ENCODE measurements at regions not wholly inside any gene's neighbourhood (a gene's known extent, or its start where the extent isn't known, plus 50 kb on each side); places are given as distances from the start of the nearest gene placed in this dataset.

DNA sequence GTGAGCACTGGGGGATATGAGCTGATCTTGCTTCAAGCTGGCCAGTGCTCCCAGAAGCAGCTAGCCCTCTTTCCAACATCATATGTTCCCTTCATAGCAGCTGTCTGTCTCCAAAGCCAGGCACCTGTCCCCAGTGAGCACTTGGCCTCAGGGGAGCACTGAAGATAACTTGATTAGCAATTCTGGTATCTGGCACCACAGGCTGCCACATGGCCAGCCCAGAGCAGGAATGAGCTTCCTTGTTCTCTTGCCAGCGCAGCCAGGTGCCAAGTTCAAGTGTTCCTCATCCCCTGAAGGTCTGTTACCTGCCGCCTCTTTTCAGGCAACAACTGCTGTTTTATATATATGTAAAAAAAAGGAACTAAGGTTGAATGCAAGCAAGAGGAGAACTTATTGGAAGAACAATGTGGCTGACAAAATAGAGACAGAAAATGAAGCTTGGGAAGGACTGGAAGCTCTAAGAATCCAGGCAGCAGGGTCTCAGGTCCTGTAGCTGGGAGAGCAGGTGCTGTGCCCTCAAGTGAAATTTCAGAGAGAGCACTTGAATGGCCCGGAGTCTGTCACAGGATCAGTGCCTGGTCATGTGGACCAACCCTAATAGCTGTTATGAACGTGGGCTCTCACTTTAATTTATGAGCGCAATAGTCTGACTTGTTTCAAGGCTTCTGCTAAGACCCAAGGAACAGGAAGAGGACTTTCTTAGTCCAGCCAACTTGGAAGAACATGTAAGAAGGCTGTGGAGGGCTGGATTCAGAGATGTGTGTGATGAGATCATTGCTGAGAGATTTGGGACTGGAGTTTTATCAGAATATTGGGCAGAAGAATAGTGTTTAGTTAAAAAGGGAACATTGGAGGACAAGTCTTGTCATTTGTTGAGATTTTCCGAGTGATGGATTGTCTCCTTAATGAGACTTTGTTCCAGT is 267.2 kb downstream of the GLRX3 start:
- DNase-seq (ENCODE audit: low spot score), result peak; percentile 13

DNA sequence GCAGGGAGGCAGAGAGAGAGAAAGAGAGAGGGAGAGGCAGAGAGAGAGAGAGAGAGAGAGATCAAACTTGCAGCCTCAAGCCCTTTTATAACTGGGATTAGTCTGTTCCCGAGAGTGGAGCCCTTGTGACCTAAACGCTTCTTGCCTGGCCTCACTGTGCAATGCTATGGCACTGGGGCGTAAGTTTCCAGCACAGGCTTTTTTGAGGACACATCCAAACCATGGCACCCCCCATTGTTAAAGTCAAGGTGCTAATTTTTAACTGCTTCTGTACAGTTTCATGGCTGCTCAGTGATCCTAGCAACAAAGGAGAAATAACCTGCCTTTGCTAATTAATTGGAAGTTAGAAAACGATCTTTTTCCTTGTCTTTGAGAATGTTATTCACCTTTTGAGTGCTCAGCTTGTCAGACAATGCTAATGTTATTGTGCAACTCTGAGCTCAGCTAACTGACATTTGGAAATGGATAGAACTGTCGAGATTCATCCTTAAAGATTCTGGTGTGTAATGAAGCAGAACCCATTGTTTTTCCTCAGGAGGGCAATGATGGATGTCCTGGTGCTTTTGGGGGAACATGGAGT is 268.4 kb downstream of the GLRX3 start:
- DNase-seq (ENCODE audit: low spot score), result no peak

GRCh38 chr10:130407052-130407451 is 270.9 kb downstream of the GLRX3 start:
- DNase-seq (ENCODE audit: low spot score), result no peak

GRCh38 chr10:130409331-130409730 is 273.1 kb downstream of the GLRX3 start:
- DNase-seq (ENCODE audit: low spot score), result no peak

DNA sequence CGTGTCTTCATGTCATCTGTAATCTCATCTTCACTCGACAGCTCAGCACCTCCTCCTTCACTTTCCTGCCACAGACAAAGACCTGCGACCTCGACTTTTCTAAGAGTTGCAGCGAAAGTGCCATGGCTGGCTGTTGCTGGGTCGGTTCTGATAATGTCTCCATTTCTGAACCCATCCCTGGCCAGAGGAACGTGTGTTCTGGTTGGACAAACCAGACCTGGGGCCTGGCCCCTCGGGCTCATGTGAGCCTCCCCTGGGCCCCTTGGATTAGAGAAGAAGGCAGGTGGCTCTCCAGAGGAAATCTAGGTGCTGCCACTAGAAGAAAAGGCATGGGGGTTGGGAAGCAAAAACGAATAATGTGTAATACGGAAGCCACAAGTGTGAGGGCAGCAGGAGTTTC is 273.7 kb downstream of the GLRX3 start:
- DNase-seq (ENCODE audit: low spot score), result no peak

DNA sequence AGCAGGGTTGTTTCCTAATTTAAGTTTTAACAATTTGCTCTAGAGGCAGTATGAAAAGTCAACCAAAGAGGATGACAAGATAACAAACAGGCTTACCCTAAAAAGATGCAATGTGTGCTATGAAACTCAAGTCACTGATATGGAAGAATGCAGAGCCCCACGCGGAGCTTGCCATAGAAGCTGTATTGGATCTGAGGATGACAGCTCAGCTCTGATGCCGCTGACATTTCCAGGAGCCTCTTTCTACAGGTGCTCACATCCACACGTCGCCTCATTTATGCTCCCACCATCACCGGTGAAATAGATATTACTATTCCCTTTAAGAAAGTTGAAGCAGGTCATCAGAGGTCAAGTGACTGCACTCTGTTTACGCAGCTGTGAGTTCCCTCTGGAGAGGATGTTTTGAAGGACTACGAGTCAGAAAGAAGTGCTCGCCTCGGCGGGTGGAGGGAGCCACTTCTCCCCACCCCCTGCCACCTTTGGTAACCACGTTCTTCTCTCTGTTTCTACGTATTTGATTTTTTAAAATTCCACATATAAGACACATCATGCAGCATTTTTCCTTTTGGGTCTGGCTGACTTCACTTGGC is 275.4 kb downstream of the GLRX3 start:
- DNase-seq (ENCODE audit: low spot score), result no peak

DNA sequence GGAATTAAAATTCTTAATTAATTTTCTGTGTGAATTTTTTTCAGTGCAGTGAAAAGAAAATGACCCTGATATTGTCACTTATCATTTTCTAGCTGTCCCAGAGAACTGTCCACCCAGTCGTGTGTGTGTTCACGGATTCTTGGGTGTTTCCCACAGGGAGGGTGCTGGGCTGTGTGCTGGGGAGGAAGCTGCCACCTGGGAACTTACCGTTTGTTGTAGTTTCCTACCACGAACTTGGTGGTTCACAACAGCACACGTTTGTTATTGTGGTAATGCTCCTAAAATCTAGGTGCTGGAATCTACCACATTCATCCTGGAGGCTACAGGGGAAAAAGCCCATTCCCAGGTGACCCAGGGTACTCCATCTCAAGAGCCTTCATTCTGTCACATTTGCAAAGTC is 276.1 kb downstream of the GLRX3 start:
- DNase-seq (ENCODE audit: low spot score), result no peak

DNA sequence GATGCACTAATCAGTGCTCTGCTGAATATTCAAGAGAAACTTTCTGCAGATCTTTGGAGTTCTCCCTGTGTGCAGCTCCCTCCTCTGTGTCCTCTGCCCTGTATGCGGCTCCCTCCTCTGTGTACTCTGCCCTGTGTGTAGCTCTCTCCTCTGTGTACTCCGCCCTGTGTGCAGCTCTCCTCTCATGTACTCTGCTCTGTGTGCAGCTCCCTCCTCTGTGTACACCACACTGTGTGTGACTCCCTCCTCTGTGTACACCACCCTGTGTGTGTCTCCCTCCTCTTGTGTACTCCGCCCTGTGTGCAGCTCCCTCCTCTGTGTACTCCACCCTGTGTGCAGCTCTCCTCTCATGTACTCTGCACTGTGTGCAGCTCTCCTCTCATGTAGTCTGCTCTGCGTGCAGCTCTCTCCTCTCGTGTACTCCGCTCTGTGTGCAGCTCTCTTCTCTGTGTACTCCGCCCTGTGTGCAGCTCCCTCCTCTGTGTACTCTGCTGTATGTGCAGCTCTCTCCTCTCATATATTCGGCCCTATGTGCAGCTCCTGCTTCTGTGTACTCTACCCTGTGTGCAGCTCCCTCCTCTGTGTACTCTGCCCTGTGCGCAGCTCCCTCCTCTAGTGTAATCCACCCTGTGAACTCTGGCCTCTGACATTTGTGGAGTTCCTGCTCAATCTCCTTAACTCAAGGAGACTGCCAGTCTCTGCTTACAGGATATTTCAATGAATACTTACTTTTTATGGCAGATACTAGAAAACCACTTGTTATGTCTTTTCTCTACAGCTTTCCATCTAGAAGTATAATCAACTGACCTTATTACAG is 280.4 kb downstream of the GLRX3 start:
- no peak for DNase-seq (ENCODE audit: low spot score)

DNA sequence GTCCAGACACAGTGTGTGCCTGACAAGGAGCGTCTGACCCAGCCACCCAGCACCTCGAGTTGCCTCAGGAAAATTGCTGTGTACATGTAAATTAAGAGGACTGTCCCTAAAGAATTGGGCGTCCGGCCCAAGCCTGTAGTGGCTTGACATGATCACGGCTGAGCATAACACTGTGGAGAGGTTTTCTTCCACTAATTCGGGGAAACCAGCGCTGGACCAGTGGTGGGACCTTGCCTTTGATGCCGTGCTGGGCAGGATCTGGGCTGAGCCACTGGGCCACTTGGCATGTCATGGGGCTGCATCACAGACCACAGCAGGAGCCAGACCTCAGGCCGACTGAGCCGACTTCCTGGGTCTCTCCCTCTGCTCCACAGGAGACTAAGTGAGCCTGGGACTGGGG is 282.5 kb downstream of the GLRX3 start:
- no peak for DNase-seq (ENCODE audit: low spot score)

GRCh38 chr10:130421909-130422308 is 285.7 kb downstream of the GLRX3 start:
- no peak for DNase-seq (ENCODE audit: low spot score)

DNA sequence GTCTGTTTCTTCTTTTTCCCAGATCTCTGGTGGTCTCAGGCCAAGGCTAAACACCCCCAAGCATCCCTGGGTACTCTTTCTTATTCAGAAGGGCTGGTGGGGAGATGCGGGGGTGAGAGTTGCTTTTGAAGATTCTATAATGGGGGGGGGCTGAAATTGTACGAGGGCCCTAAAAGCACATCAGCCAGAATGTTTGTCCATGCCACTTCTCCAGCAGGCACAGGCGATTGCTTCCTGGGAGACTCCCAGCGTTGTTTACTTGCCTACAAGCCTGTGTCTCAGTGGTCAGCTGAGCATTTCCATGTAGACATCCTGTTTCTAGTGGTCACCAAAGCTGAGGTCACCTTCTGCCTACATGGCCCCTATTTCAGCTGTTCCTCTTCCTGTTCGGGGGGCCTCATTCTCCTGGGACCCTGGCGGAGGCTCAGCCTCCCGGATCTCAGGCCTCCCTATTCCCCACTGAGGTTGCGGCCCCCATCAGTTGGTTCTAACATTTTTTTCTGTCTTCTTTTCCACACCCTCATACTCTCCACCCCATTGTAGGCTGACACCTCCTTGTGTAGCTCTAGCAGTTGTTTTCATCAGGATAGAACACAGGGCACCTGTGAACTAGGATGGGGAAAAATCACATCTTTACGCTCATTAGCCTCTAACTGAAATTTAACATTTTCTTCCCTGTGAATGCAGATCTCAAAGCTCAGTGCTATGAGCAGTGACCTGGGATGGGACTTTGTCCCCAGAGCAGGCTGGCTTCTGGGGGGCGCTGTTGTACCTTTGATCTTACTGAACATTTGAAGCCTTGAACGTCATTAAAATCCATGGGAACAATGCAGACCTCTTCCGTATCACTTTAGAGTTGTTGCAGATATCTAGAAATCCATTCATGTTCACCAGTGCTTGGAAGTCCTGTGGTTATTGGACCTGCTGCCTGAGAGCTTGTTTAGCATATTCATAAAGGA is 286.5 kb downstream of the GLRX3 start:
- DNase-seq (ENCODE audit: low spot score), result no peak

DNA sequence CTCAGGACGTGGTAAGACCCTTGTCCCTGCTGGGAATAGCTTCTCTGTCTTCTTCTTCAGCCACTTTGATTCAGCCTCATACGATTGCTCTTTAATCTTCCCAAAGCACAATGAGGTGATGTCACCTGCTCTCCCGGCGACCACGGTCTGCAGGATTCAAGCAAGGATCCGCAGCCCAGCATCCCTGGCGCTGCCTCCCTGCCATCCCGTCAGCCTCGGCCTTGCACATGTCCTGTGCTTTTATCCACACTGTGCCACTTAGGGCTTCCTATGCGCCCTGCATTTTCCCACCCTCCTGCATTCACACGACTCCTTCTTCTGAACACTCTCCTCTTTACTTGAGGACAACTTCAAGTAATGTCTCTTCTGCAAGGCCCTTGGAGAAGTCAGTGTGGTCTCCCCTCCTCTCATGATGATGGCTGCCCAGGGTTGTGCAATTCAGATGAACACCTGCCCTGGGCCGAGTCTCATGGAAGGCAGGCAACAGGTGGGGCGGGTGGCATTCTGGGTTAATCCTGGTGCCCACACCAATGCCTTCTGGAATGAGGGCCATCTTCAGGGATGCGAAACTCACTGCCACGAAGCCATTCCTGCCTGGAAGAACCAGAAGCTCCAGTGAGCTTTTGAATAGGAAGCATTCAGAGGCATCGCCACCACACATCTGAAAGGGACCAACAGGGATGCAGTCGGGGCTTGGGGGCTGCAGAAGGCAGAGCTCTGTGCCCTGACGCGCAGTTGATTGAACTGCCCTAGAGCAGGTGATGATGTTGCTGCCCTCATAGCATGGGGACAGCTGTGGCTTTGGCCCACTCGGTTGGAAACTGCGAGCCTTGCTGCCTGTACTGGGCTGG is 287.5 kb downstream of the GLRX3 start:
- no peak for DNase-seq (ENCODE audit: low spot score)

DNA sequence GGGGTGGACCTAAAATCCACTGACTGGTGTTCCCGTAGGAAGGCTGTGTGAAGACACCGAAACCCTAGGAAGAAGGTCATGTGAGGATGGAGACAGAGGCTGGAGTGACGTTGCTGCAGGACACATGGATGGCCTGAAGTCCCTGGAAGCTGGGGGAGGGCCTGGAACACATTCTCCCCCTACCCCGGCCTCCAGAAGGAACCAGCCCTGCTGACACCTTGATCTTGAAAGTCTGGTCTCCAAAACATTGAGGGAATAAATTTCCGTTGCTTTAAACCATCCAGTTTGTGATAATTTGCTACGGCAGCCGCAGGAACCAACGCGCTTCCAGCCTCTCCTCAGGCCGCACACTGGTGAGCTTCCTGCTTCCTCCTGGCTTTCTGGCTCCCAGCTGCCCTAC is 288.2 kb downstream of the GLRX3 start:
- DNase-seq (ENCODE audit: low spot score), result no peak

GRCh38 chr10:130425169-130425568 is 289.0 kb downstream of the GLRX3 start:
- no peak for DNase-seq (ENCODE audit: low spot score)

DNA sequence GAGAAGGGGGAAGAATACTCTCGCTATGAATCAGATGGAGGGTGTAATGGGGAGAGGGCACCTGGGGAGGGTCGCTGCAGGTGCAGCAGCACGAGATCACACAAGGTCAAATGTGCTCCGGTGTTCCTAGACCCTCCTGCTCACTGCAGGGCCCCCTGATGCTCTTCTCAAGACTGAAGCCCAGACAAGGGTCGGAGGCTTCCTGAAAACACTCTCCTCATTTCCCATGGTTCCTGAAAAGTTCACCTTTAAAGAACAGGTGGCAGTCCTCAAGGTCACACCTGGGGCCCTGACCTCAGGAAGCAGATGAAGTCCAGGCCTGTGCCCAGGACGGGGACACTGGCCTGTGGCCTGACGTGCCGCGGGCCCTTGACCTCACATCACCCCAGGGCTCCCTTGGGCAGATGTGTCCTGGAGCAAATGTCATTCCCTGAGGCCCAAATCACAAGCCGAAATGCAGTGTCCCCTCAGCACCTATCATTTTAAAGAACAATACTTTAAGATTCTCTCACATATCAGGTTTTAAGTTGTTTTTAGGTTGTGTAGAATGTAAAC is 289.8 kb downstream of the GLRX3 start:
- no peak for DNase-seq (ENCODE audit: low spot score)

DNA sequence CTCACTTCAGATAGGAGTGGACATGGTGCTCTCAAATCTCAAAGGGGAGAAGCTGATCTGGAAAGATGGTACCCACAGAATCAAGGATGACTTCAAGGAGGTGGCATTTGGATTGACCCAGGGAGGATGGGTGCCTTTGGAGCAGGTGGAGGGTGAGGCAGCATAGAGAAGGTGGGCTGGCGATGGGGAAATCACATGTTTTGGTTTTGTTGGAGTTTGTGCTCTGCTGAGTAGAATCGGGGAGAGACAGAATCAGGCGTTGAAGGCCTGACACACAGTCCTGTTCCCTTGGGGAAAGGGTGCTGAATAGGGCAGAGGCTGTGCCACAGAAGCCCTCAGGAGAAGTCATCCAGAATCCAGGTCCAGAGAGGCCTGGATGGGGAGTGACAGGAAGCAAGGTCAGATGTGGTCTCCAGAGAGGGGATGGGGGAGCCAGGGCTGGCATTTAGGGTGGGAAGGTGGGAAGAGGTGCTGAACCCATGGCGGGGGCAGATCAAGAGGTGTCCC is 291.1 kb downstream of the GLRX3 start:
- no peak for DNase-seq (ENCODE audit: low spot score)

GRCh38 chr10:130428936-130429335 is 292.7 kb downstream of the GLRX3 start:
- DNase-seq (ENCODE audit: low spot score), result no peak

DNA sequence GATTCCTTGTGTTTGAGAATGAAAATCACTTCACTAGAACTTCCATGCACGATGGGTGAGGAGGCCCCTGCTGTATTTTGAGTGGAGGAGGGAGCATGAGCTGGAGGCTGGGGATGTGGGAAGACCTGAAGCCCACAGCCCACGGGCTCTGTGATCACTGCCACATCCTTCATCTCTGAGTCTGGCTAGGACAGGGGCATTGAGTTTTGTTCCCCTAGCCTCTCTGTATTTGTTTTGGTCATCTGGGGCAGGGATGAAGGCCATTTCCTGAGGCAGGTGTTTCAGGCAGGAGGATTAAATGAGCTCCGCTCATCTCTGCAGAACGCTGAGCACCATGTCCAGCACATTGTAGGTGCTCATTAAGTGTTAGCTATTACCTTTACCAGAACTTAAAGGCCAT is 293.6 kb downstream of the GLRX3 start:
- no peak for DNase-seq (ENCODE audit: low spot score)

DNA sequence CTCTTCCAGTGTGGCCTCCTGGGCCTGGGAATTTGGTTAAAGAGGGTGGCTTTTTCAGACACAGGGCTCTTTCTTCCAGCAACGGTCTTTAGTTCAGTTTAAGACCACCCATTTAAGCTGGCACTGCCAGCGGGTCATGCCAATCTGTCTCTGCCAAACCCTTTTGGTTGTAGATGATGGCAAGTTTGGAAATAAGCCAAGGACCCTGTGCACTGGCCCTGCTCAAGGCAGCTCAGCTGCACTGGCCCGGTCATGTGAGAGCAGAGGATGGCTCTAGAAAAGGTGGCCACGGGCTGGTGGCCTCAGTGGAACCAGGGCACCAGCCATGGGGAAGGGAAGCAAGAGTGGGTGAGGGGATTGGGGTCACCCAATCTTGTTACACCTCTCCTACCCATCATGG is 294.1 kb downstream of the GLRX3 start:
- DNase-seq (ENCODE audit: low spot score), result no peak

Measured in cerebellar cortex (tissue), 1 donor.